Common myeloid progenitor, CD34-positive (primary cell): ENCODE measurements at regions not wholly inside any gene's neighbourhood (a gene's known extent, or its start where the extent isn't known, plus 50 kb on each side); places are given as distances from the start of the nearest gene placed in this dataset.

ENCODE experiments used
- CTCF ChIA-PET: fragments of 350-600 bp; sonication (Branson Sonifier 250); formaldehyde crosslinking; loops from one replicate; lab custom pipeline; 2021; ENCODE audit warnings: antibody characterized with exemption; lab: Charles Lee
- POLR2A ChIA-PET: fragments of 350-600 bp; sonication (Branson Sonifier 250); formaldehyde crosslinking; loops from one replicate; lab custom pipeline; 2021; ENCODE audit warnings: antibody characterized with exemption; lab: Charles Lee
- DNase-seq, 3 donors: peaks; one replicate each; pipeline versions ENCODE4 v3.0.0 to v3.0.0-alpha.2; 2013
- H3K27ac ChIP-seq, 2 experiments: 1 replicate in 1 of 2; 2 replicates in 1 of 2; pipeline ENCODE4 v1.7.0; 2013; ENCODE audit warnings: inconsistent platforms in 2 of 2, low read length in 2 of 2, mild to moderate bottlenecking in 2 of 2, low read depth in 1 of 2, moderate library complexity in 1 of 2; ENCODE audit not compliant: severe bottlenecking in 2 of 2, insufficient read depth in 1 of 2, poor library complexity in 1 of 2
- H3K27me3 ChIP-seq, 5 experiments: replicated peaks in 2 of 5; 1 replicate in 3 of 5; 2 replicates in 2 of 5; pipeline versions ENCODE4 v1.6.1 to v1.7.0; 2013; ENCODE audit warnings: low read length in 4 of 5, mild to moderate bottlenecking in 2 of 5, moderate library complexity in 2 of 5, inconsistent platforms in 1 of 5; ENCODE audit not compliant: insufficient read depth in 5 of 5, control insufficient read depth in 4 of 5
- H3K36me3 ChIP-seq, 4 experiments: 1 replicate in 2 of 4; 2 replicates in 2 of 4; pipeline versions ENCODE4 v1.6.1 to v1.7.0; 2013; ENCODE audit warnings: low read length in 3 of 4, control low read depth in 1 of 4, mild to moderate bottlenecking in 1 of 4; ENCODE audit not compliant: control insufficient read depth in 4 of 4, insufficient read depth in 4 of 4
- H3K4me1 ChIP-seq, 4 experiments: 1 replicate in 3 of 4; 2 replicates in 1 of 4; pipeline versions ENCODE4 v1.6.1 to v1.7.1; 2013; ENCODE audit warnings: low read length in 3 of 4, mild to moderate bottlenecking in 3 of 4, control low read depth in 1 of 4, inconsistent platforms in 1 of 4, moderate library complexity in 1 of 4; ENCODE audit not compliant: control insufficient read depth in 4 of 4, insufficient read depth in 4 of 4; ENCODE audit errors: control extremely low read depth in 1 of 4
- H3K4me3 ChIP-seq, 7 experiments: 1 replicate in 4 of 7; 2 replicates in 3 of 7; pipeline versions ENCODE4 v1.5.1 to v1.7.0; 2013; ENCODE audit warnings: mild to moderate bottlenecking in 7 of 7, low read length in 6 of 7, moderate library complexity in 6 of 7, inconsistent platforms in 2 of 7, low read depth in 2 of 7, control low read depth in 1 of 7; ENCODE audit not compliant: insufficient read depth in 4 of 7, control insufficient read depth in 1 of 7; ENCODE audit errors: extremely low read depth in 1 of 7
- H3K9me3 ChIP-seq, 5 experiments: 1 replicate in 4 of 5; 2 replicates in 1 of 5; pipeline versions ENCODE4 v1.6.1 to v1.7.1; 2013; ENCODE audit warnings: low read length in 4 of 5, mild to moderate bottlenecking in 2 of 5, inconsistent platforms in 1 of 5, low read depth in 1 of 5, moderate library complexity in 1 of 5; ENCODE audit not compliant: control insufficient read depth in 4 of 5, insufficient read depth in 2 of 5; ENCODE audit errors: control extremely low read depth in 1 of 5
- WGBS: methylation state at CpG from one replicate; pipeline ENCODE4 v1.1.5; 2013; ENCODE audit not compliant: insufficient coverage; 5-methylcytosine and 5-hydroxymethylcytosine counted together

DNA sequence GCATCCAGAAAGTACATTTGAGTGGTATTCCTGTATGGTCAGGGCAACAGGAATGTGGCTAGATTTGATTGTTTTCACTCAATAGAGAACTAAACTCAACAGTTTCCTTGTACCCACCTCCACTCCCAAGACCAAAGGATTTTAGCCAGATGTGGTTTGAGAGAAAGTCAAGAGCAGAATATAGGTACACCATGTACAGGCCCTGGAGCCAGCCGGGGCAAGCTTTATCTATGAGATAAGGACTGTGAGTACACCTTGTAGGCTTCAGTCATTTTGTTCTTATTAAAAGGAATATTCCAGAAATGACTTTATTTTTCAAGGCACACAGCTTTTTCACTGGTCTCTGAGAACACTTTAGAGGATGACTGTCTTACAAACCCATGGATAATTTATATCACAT, 192.4 kb upstream of the JUN start:
- H3K36me3 ChIP-seq = no peaks in the 10 kb centered on the region
- H3K27me3 ChIP-seq = peaks cover 0 to 3% (median 0%) of the 10 kb centered on the region in 5 experiments
- peaks cover 0 to 15% (median 14%) of the 10 kb centered on the region in 4 experiments for H3K4me1 ChIP-seq
- no peak overlapping the region for H3K4me3 ChIP-seq
- ChIA-PET CTCF (interaction anchor here (1.1 kb wide), 1 partner anchor 9 kb away, joined by 3 read pairs; no protein-coding TSS in a partner anchor), POLR2A (no interaction called here)
- 100% methylated on average over 1 of the region's 1 CpG for WGBS
- H3K27ac ChIP-seq = no peak overlapping the region
- H3K9me3 ChIP-seq = no peaks in the 10 kb centered on the region
- no peak for DNase-seq

DNA sequence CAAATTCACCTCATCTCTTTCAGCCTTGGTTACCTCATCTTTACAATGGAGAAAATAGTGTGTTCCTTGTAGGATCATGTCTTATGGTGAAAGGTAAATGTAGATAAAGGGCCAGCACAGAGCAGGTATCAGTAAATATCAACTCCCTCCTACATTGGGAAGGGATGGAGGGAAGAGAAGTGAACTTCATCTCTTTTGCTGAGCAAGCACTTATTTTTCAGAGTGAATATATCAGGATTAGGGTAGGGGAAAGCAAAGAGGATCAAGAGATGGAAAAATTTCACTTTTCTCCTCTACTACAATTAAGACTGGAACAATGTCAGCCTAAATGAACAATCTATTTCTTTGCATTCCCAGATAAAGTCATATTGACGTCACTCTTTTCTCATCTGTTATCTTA, 193.8 kb upstream of the JUN start:
- H3K4me1 ChIP-seq = peaks cover 0 to 15% (median 14%) of the 10 kb centered on the region in 4 experiments
- CTCF ChIA-PET = interaction anchor here (1.2 kb wide), 1 partner anchor 9 kb away, joined by 3 read pairs; no protein-coding TSS in a partner anchor

GRCh38 chr1:58978096-58978495, 194.2 kb upstream of the JUN start:
- ChIA-PET CTCF (no interaction called here), POLR2A (no interaction called here)
- no peak overlapping the region for H3K27ac ChIP-seq
- peaks cover 0 to 5% (median 0%) of the 10 kb centered on the region in 5 experiments for H3K27me3 ChIP-seq
- H3K4me1 ChIP-seq = peaks cover 0 to 15% (median 14%) of the 10 kb centered on the region in 4 experiments
- WGBS = 100% methylated on average over 2 of the region's 2 CpGs
- H3K9me3 ChIP-seq = no peaks in the 10 kb centered on the region
- no peak overlapping the region for H3K4me3 ChIP-seq
- no peaks in the 10 kb centered on the region for H3K36me3 ChIP-seq
- DNase-seq = peak in 1 of 3 donors; percentile 15

More for the DNA sequence above, 193.8 kb upstream of the JUN start:
- DNase-seq = no peak
- H3K27ac ChIP-seq = no peak overlapping the region
- H3K36me3 ChIP-seq = no peaks in the 10 kb centered on the region
- WGBS = no CpG with 5 or more reads among the region's 1 CpG
- no peaks in the 10 kb centered on the region for H3K9me3 ChIP-seq
- peaks cover 0 to 3% (median 0%) of the 10 kb centered on the region in 5 experiments for H3K27me3 ChIP-seq
- POLR2A ChIA-PET = no interaction called here
- H3K4me3 ChIP-seq = no peak overlapping the region

DNA sequence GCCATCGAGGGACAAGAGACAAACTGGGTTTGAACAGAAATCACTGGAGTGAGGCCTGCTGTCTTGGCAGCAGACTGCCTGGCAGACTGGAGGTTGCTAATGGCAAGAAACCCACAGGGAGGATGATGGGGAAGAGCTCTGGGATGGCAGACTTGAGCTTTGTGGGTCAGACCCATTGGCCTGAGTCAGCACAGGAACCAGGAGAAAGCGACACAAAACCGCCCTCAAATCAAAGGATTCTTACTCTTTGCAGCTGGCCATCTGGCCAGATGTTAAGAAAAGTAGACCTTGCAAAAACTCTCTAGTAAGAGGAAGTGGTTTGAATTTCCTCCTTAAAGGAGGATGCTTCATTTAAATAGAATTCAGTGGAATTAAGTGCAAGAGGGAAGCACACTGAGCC, 195.2 kb upstream of the JUN start:
- Histone ChIP-seq H3K27ac (no peak overlapping the region), H3K4me1 (peaks cover 0 to 15% (median 14%) of the 10 kb centered on the region in 4 experiments), H3K36me3 (no peaks in the 10 kb centered on the region), H3K27me3 (peaks cover 0 to 5% (median 0%) of the 10 kb centered on the region in 5 experiments), H3K9me3 (no peaks in the 10 kb centered on the region), H3K4me3 (no peak overlapping the region)
- ChIA-PET POLR2A (no interaction called here), CTCF (interaction anchor here (2.1 kb wide), 1 partner anchor 9 kb away, joined by 6 read pairs; no protein-coding TSS in a partner anchor)
- 38% methylated on average over 3 of the region's 3 CpGs for WGBS
- peak; percentile 24 to 78 (median 78) for DNase-seq

DNA sequence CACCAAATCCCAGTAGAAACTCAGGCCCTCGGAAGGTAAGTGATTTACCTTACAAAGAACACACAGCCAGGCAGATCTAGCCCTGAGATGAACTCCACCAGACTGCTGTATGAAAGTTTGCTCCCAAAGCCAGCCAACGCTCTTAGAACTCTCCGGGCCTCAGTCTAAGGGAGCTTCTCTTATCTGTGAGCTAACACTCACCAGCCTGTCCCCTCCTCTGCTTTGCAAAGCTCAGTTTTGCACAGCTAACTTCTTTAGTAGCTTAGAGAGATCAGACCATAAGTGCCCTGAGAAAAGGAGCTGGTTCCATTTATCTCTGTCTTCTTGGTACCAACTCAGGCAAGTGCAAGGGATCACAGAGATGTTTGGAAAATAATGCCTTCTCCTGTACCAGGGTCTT, 195.8 kb upstream of the JUN start:
- Histone ChIP-seq H3K4me1 (peaks cover 0 to 15% (median 14%) of the 10 kb centered on the region in 4 experiments), H3K27ac (no peak overlapping the region), H3K9me3 (no peaks in the 10 kb centered on the region), H3K4me3 (no peak overlapping the region), H3K27me3 (peaks cover 0 to 5% (median 0%) of the 10 kb centered on the region in 5 experiments), H3K36me3 (no peaks in the 10 kb centered on the region)
- ChIA-PET CTCF (interaction anchor here (0.9 to 2.1 kb wide), 2 partner anchors 10 to 39 kb away, joined by 3 to 6 read pairs; no protein-coding TSS in a partner anchor), POLR2A (no interaction called here)
- 96% methylated on average over 3 of the region's 3 CpGs for WGBS
- peak in 1 of 3 donors; percentile 14 for DNase-seq

DNA sequence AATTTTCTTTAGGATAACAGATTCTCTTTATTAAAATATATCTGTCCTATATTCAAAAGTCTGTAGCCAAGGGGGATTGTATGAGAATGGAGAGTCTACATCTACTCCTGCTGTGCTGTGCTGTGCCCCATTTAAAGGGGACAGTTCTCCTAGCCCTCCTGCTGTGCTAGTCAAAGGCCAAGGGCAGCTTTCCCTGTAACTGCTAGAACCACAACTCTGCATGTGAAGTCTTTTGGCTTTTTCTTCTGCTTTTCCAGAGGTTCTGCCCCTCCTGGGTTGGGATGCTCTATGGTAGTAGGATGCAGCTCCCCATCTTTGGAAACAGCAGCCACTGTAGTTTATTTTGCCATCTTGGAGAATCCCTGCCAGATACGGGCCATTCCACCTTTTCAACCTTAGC, 197.5 kb upstream of the JUN start:
- H3K27ac ChIP-seq = no peak overlapping the region
- no peaks in the 10 kb centered on the region for H3K36me3 ChIP-seq
- H3K4me3 ChIP-seq = no peak overlapping the region
- ChIA-PET POLR2A (no interaction called here), CTCF (interaction anchor here (1.0 to 2.1 kb wide), 2 partner anchors 12 to 165 kb away, joined by 3 to 6 read pairs; no protein-coding TSS in a partner anchor)
- no peak for DNase-seq
- H3K4me1 ChIP-seq = peaks cover 0 to 15% (median 14%) of the 10 kb centered on the region in 4 experiments
- no CpG with 5 or more reads among the region's 1 CpG for WGBS
- no peaks in the 10 kb centered on the region for H3K9me3 ChIP-seq
- peaks cover 0 to 5% (median 0%) of the 10 kb centered on the region in 5 experiments for H3K27me3 ChIP-seq

DNA sequence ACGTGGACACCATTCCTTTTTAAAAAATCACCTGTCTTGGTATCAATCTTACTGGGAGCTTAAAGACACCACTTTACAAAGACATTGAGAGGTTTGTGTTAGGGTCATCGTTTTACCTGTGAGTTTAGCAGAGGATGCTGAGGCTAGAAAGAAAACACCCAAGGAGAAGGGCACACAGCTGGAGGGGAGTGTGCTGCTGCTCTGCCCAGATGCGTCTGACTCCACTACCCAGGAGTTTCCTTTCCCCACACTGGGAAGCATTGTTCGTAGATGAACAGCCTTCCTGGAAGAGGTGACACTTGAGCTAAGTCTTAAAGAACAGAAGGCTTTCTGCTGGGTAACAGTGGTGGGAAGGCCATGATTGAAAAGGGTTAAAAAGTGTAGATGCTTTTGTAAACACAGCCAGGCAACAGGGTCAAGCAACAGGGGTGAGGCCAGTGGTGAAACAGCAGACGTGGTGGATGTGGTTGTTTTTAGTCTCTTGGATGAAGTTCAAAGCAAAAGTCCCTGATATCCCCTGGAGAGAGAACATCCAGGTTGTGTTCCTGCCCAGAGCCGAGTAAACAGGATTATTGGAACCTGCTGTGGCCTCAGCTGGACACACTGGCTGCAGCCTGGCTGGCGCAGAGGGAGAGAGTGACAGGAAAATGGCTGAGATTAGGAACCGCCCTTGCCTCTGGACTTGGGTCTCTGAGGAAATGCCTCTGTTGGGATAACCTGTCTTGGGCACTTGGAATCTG, 198.6 kb upstream of the JUN start:
- 95% methylated on average over 5 of the region's 8 CpGs for WGBS
- CTCF ChIA-PET = interaction anchor here (1.0 kb wide), 2 partner anchors 11 to 166 kb away, joined by 3 read pairs; no protein-coding TSS in a partner anchor
- H3K4me1 ChIP-seq = peaks cover 0 to 15% (median 14%) of the 10 kb centered on the region in 4 experiments

More for the DNA sequence above, 198.6 kb upstream of the JUN start:
- H3K4me3 ChIP-seq = no peak overlapping the region
- H3K36me3 ChIP-seq = no peaks in the 10 kb centered on the region
- peaks cover 0 to 2% (median 0%) of the 10 kb centered on the region in 5 experiments for H3K27me3 ChIP-seq
- no peak overlapping the region for H3K27ac ChIP-seq
- POLR2A ChIA-PET = no interaction called here
- H3K9me3 ChIP-seq = no peaks in the 10 kb centered on the region
- DNase-seq = no peak
